ENCODE measurements at regions not wholly inside any gene's neighbourhood (a gene's known extent, or its start where the extent isn't known, plus 50 kb on each side); places are given as distances from the start of the nearest gene placed in this dataset.

- Mint-ChIP-seq H3K4me1 (peaks cover 15% of the 10 kb centered on the region), H3K36me3 (ENCODE audit: low read depth) (no peaks in the 10 kb centered on the region), H3K4me3 (no peak overlapping the region), H3K9me3 (no peaks in the 10 kb centered on the region), H3K27me3 (ENCODE audit: low read depth) (no peaks in the 10 kb centered on the region), H3K27ac (ENCODE audit: unreplicated experiment) (no peak overlapping the region)
- DNase-seq (ENCODE audit: low read depth, low spot score) = no peak
- TF ChIP-seq CTCF (conservative IDR thresholded peaks at IDR 0.05) = no peak
Observed at GRCh38 chr2:64284751-64285150, 140.5 kb upstream of the PELI1 start.

DNA sequence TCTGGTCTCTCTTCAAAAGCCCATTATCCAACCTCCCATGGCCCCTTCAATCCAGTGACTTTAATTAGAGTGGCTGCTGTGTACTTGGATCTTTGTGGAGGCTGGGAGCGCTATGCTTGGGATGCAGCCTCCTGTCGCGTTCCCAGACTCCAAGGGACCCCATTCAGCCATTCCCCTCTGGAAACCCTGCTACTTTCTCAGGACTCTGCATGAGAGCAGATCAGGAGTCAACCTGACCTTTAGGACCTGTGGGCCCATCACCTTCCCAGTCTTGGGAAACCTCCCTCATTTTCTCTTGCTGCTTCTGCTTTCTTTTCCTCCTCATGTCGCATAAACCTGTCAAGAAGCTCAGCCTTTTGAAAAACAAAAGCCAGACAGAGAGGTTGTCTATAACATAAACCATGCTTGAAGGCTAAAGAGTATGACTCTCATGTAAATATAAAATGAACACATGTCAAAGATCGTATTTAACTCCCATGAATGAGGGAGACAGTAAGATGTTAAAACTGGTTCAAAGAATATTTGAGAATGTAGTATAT, 143.1 kb upstream of the PELI1 start:
- H3K9me3 Mint-ChIP-seq = no peaks in the 10 kb centered on the region
- no peak for TF ChIP-seq CTCF (conservative IDR thresholded peaks at IDR 0.05)
- no peaks in the 10 kb centered on the region for H3K36me3 Mint-ChIP-seq (ENCODE audit: low read depth)
- no peaks in the 10 kb centered on the region for H3K27me3 Mint-ChIP-seq (ENCODE audit: low read depth)
- no peak for DNase-seq (ENCODE audit: low read depth, low spot score)
- no peak overlapping the region for H3K27ac Mint-ChIP-seq (ENCODE audit: unreplicated experiment)
- no peak overlapping the region for H3K4me3 Mint-ChIP-seq
- peaks cover 15% of the 10 kb centered on the region for H3K4me1 Mint-ChIP-seq

GRCh38 chr2:64288321-64289193, 144.3 kb upstream of the PELI1 start:
- no peak overlapping the region for H3K4me3 Mint-ChIP-seq
- no peaks in the 10 kb centered on the region for H3K9me3 Mint-ChIP-seq
- H3K4me1 Mint-ChIP-seq = peaks cover 15% of the 10 kb centered on the region
- H3K36me3 Mint-ChIP-seq (ENCODE audit: low read depth) = no peaks in the 10 kb centered on the region
- no peaks in the 10 kb centered on the region for H3K27me3 Mint-ChIP-seq (ENCODE audit: low read depth)
- peak overlapping the region; percentile 51 for H3K27ac Mint-ChIP-seq (ENCODE audit: unreplicated experiment)
- DNase-seq (ENCODE audit: low read depth, low spot score) = no peak
- no peak for TF ChIP-seq CTCF (conservative IDR thresholded peaks at IDR 0.05)

- DNase-seq (ENCODE audit: low read depth, low spot score) = no peak
- no peak for TF ChIP-seq CTCF (conservative IDR thresholded peaks at IDR 0.05)
- no peaks in the 10 kb centered on the region for H3K9me3 Mint-ChIP-seq
- peaks cover 15% of the 10 kb centered on the region for H3K4me1 Mint-ChIP-seq
- H3K36me3 Mint-ChIP-seq (ENCODE audit: low read depth) = no peaks in the 10 kb centered on the region
- no peaks in the 10 kb centered on the region for H3K27me3 Mint-ChIP-seq (ENCODE audit: low read depth)
- H3K27ac Mint-ChIP-seq (ENCODE audit: unreplicated experiment) = no peak overlapping the region
- H3K4me3 Mint-ChIP-seq = no peak overlapping the region
Observed at GRCh38 chr2:64289251-64289650, 145.0 kb upstream of the PELI1 start.

GRCh38 chr2:64289737-64290136, 145.5 kb upstream of the PELI1 start:
- Mint-ChIP-seq H3K36me3 (ENCODE audit: low read depth) (no peaks in the 10 kb centered on the region), H3K4me3 (no peak overlapping the region), H3K27ac (ENCODE audit: unreplicated experiment) (peak overlapping the region; percentile 14), H3K27me3 (ENCODE audit: low read depth) (no peaks in the 10 kb centered on the region), H3K4me1 (peaks cover 15% of the 10 kb centered on the region), H3K9me3 (no peaks in the 10 kb centered on the region)
- no peak for DNase-seq (ENCODE audit: low read depth, low spot score)
- TF ChIP-seq CTCF (conservative IDR thresholded peaks at IDR 0.05) = no peak
